TTC549 (cell line): ENCODE measurements at regions not wholly inside any gene's neighbourhood (a gene's known extent, or its start where the extent isn't known, plus 50 kb on each side); places are given as distances from the start of the nearest gene placed in this dataset.
"Not testable (repeated sequence)": the region's sequence is repeated elsewhere in the genome, so short reads cannot be mapped to it uniquely, and the experiment has no call there.

ENCODE experiments used
- FAIRE-seq: peaks from 2 replicates; lab custom pipeline; 2012; peaks lifted over from hg19 to GRCh38; lab: Jason Lieb, UNC

DNA sequence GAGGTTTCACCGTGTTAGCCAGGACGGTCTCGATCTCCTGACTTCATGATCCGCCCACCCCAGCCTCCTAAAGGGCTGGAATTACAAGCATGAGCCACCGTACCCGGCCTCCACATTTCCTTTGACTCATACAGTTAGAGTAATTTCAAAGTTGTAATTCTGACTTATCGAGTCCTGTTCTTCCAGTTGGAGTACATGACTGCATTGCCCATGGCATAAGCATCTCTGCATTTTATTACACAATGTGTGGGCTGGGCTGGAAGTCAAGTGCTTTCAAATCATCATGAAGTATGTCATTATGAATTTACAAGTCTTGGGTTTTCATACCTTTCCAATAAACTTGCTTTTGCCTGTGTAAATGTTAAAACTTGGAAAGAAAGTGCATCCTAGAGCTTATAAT, 1295.7 kb upstream of the FLRT2 start:
- no peak for FAIRE-seq

- no peak for FAIRE-seq
Observed at GRCh38 chr14:84236290-84236689, 1293.7 kb upstream of the FLRT2 start.

DNA sequence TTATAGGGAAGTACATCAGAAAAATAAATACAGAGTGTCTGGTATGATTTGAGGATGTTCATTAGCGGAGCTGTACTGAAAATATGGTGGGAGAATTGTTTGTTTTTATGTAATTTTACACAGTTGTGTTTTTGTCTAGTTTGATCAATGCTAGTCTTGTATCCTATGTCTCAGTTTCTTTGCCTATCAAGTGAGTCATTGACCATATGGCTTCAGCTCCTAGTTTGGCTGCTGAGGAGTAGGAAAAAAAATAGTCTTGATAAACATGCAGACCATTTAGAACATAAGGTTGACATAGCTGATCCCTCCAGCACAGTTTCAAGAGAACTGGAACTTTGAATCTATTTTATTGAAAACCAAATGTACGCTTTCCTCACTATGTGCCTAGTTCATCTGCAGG, 1292.1 kb upstream of the FLRT2 start:
- no peak for FAIRE-seq

GRCh38 chr14:84247693-84248092, 1282.3 kb upstream of the FLRT2 start:
- FAIRE-seq, result no peak

DNA sequence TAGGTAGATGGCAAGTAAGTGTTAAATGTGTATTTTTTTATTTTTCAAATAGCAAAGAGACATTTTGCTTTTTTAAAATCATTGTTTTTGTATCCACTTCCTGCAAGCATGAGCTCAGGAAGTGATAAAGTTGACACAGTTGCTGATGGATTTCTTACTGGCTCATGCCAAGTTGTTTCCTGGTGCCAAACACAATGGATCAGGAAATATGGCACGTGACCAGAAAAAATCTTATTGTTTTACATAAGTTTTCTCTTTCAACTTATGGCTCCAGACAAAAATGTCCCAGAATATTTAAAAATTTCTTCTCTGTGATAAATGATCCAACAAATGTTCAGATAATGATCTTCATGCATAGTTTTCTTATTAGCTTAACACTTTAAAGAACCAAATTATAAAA, 1279.1 kb upstream of the FLRT2 start:
- no peak for FAIRE-seq

- no peak for FAIRE-seq
Observed at GRCh38 chr14:84251411-84252115, 1278.4 kb upstream of the FLRT2 start.

- FAIRE-seq, result no peak
Observed at GRCh38 chr14:84252706-84253105, 1277.2 kb upstream of the FLRT2 start.

DNA sequence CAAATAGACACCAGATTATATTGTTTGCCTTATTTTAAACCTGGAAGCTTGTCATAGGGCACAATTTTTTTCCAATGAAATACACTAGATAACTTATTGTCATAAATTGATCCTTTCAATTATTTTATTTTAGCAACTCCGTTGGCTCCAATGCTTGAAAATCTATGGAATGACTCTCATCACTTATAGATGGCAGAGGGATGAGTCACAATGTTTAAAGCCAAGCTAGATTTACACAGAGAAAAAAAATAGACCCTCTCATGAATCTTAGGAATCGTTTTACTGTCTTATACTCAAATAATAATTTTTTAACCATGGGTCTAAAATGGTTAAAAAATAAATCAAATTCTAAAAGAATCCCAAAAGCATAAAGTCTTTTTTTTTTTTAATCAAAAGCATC, 1276.6 kb upstream of the FLRT2 start:
- no peak for FAIRE-seq

DNA sequence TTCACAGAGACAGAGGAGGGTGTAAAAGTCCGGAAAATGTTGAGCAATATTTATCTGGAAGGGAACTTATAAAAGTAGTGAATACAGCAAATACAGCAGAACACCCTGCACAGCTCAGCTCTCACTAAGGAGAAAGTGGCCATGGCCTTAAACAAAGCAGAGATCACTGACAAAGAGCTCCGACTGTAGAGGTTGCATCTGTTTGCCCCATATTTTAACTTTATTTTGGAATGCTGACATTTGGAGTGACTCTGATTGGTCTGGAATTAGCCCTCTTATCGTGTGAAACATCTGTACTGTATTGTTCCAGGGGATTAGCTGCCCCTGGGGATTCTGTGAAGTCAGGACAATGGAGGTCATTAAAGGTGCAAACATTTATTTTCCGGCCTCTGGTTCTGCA, 1275.7 kb upstream of the FLRT2 start:
- no peak for FAIRE-seq

GRCh38 chr14:84262932-84263331, 1267.0 kb upstream of the FLRT2 start:
- no peak for FAIRE-seq

DNA sequence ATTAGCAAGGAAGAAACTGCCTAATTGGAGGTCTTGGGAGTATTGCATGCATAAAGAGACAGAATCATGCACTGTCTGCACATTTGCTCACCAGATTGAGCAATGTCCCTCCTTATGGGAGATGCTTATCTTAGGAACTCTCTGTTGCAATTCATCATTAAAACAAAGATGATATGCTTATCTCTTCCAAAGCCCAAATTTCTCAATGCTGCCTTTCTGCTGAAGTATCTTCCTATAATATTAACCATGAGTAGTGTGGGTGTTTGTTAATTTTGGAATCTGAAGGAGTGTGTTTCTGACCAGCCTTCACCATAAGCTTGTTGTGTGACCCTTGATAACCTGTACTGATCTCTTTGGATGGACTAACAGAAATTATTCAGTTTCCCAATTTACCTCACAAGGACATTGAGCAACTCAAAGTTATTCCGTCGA, 1257.6 kb upstream of the FLRT2 start:
- no peak for FAIRE-seq

DNA sequence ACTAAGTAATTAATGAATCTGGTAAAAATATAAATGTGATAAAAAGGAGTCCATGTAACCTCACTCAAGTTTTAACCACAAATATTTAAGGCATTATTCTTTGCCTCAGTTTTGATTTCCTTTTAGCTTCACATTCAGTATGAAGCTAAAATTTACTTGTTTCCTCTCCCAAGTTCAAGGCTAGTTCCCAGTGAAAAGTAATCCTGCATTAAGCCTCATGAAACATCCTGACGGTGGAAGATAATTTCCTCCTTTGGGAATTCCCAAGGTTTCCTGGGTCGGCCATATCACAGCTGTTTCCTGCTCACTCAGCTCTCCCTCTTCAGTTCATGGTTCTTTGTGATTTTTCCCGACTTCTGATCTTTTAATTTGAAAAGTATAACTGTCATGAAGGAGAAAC, 1256.8 kb upstream of the FLRT2 start:
- no peak for FAIRE-seq

GRCh38 chr14:84282618-84283017, 1247.3 kb upstream of the FLRT2 start:
- no peak for FAIRE-seq

DNA sequence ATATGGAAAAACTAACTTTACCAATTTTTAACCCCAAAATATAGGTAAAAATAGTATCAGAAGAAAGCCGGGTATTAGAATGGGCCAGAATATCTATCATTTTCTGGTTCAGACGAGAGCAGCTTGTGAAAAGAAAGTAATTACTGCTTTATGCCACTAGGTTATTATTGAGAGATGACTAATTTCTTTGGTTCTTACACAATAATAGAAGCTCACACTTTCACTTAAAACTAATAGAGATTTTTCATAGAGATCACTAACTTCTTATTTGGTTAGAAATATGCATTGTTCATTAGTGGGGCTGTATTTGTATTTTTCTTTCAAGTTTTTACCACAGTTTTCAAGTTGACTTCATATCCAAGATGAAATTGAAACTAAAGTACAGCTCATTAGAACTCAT, 1241.2 kb upstream of the FLRT2 start:
- FAIRE-seq, result no peak

DNA sequence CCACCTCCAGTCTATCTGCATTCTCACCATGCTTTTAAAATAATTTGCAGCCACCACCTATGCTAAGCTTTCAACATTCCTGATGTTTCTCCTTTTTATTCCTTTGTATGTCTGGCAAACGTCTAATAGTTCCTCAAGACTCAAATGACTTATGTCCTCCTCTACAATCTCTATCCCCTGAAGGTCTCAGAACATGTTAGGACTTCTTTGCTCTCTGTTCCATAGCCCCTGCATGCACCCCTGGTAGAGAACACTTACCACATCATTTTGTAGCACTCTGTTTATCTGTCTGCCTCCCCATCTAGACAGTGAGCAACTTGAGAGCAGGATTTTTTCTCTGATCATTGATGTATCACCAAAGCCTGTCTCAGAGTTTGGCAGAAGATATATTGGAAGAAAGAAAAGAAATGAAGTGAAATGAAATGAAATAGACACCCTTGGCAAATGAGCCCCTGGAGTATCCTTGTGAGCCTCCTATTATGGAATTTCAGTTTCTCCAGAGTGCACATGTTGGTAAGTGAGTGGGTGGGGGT, 1231.2 kb upstream of the FLRT2 start:
- FAIRE-seq, result no peak

DNA sequence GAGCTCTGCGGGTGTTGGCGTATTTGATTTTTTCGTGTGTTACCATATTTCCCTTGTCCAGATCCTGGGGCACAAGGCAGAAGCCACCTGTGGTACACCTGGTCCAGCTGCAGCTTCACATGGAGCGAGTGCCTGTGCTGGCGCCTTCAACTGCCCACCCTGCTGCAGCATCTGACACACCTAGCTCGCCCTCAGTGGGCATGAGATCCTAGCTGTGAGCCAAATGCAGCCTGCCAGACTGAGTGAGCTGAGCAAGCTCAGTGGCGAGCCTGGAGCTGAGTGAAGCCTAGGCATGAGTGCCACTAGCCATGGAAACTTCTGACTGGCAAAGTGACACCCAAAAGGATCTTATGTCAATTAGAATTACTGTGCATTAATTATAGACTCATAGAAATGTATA, 1226.8 kb upstream of the FLRT2 start:
- no peak for FAIRE-seq

DNA sequence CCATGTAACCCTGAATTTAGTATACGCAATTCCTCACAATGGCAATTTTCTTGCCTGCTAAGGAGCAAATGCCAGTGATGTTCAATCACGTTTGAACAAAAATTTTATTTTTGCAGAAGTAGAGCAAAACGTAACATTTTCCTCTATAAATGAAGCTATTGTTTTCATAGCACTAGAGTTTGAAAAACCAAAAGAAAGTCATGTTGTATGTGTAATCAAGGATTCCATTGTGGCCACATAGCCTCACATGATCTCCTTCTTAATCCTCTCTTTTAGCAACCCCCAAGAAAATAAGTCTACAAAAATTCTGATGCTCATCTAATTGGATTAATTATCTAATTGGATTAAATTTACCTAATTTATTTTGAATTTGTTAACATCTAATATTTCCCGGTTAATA, 1217.4 kb upstream of the FLRT2 start:
- FAIRE-seq, result no peak

GRCh38 chr14:84323450-84323849, 1206.5 kb upstream of the FLRT2 start:
- FAIRE-seq, result no peak

DNA sequence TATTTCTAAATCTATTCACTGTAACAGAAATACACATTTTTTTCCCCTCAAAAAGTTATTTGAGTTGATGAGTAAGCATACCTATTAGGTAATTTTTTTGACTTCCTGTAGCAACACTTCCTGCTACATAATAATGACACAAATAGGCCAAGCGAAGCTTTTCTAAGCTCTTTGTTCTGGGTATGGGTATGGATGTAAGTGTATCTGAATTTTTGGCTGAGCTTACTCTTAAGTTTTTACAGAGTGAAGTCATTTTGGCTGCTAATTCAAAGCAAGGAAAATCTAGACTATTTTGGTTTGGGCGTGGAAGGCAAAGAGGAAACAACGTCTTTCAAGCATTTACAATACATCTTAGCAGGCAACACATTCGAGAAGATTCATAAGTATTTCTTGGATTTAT, 1206.0 kb upstream of the FLRT2 start:
- no peak for FAIRE-seq

GRCh38 chr14:84336433-84336832, 1193.5 kb upstream of the FLRT2 start:
- FAIRE-seq, result no peak

DNA sequence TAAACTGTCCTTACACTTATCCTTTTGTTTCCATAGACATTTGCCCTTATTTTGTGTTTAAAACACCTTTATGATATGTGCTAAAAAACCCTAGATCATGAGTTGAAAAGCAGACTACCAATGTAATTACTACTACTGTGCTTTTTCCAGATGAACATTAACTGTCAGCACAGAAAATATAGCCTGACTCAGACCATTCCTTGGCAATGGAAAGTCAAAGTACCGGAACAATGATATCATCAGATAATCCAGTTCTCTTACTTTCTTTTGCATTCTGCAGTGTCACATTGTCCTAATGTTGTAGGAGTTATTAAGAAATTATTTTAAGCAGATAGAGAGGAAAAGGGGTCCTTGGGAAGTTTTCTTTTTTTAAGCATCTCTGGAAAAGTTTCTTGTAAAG, 1189.0 kb upstream of the FLRT2 start:
- FAIRE-seq, result no peak

- FAIRE-seq, result not testable (repeated sequence)
Observed at GRCh38 chr14:84341867-84342266, 1188.1 kb upstream of the FLRT2 start.

DNA sequence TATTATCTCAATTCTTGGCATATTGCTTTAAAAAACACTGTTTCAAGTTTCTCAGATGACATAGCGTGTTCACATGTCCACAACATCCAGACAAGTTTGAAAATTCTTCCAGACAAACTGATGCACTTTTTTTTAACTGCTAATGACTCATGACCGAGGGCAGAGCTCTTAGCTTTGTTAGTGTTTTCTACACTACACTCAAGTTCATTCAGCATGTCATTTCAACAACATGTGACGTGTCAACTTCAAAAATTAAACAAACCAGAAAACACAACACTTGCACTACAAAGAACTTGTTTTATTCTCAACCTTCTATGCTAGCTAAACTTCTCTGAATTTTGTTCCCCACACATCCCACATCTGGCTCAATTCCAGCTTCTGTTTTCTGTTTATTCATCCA, 1186.3 kb upstream of the FLRT2 start:
- no peak for FAIRE-seq

DNA sequence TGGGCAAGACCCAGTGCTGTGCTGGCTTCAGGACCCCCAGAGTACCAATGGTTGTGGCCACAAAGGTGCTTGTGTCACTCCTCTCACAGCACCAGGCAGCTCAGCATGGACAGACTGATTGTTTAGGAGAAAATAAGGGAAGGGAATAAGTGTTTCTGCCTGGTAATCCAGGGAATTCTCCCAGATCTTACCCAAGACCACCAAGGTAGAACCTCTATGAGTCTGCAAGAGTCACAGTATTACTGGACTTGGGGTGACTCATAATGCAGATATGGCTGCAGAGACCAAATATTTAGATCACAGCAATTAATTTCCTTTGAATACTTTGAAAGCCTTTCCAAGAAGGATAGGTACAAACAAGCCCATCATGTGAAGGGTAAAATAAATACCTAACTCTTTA, 1178.3 kb upstream of the FLRT2 start:
- FAIRE-seq, result no peak

DNA sequence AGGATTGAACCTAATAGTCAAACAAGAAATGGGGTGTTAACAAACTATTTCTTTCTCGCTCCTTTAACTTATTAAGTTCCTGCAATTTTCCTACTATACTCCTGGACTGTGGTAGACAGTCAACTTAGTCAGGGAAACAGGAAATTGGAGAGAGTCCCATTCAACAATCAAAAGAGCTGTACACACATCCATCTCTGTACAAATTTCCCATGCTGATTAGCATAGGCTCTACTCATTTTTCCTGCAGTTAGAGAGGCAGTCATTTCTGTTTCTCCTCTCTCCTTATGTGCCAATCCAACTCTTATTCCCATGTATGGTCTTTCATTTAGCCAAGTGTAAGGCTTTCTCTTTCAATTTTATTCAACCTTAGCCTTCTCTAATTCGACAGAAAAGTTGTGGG, 1168.5 kb upstream of the FLRT2 start:
- no peak for FAIRE-seq
